C4-2B (cell line): ENCODE measurements at regions not wholly inside any gene's neighbourhood (a gene's known extent, or its start where the extent isn't known, plus 50 kb on each side); places are given as distances from the start of the nearest gene placed in this dataset.

Experiments
- CTCF ChIP-seq: fragments of 450-650 bp; conservative IDR thresholded peaks from 2 replicates; pipeline ENCODE4 v1.5.1; 2017; ENCODE audit warnings: mild to moderate bottlenecking
- ZFX ChIP-seq: fragments of 450-650 bp; IDR thresholded peaks from 2 replicates; pipeline ENCODE4 v1.6.1; 2017

GRCh38 chr3:103829723-103830326 lies 1395.0 kb downstream of the ZPLD1 start:
- no peak for TF ChIP-seq CTCF
- no peak for TF ChIP-seq ZFX
